ENCODE measurements at regions not wholly inside any gene's neighbourhood (a gene's known extent, or its start where the extent isn't known, plus 50 kb on each side); places are given as distances from the start of the nearest gene placed in this dataset.

DNA sequence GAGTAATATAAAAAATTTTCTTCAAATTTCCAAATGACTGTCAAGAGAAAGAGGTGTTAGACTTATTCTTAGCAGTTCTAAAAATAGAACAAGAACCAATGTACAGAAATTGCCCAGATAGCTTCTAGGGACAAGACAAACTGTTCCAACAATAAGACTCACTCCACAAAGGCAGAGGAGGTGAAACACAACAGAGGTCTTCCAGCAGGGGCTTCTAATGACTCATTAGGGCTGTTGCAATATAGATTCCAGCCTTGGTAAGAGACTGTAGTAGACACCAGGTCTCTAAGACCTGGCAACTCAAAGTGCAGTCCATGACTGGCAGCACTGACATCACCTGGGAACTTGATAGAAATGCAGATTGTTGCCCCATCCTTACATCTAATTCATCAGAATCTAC, 134.6 kb upstream of the VLDLR start (continued):
- TF ChIP-seq, protein P1, sequence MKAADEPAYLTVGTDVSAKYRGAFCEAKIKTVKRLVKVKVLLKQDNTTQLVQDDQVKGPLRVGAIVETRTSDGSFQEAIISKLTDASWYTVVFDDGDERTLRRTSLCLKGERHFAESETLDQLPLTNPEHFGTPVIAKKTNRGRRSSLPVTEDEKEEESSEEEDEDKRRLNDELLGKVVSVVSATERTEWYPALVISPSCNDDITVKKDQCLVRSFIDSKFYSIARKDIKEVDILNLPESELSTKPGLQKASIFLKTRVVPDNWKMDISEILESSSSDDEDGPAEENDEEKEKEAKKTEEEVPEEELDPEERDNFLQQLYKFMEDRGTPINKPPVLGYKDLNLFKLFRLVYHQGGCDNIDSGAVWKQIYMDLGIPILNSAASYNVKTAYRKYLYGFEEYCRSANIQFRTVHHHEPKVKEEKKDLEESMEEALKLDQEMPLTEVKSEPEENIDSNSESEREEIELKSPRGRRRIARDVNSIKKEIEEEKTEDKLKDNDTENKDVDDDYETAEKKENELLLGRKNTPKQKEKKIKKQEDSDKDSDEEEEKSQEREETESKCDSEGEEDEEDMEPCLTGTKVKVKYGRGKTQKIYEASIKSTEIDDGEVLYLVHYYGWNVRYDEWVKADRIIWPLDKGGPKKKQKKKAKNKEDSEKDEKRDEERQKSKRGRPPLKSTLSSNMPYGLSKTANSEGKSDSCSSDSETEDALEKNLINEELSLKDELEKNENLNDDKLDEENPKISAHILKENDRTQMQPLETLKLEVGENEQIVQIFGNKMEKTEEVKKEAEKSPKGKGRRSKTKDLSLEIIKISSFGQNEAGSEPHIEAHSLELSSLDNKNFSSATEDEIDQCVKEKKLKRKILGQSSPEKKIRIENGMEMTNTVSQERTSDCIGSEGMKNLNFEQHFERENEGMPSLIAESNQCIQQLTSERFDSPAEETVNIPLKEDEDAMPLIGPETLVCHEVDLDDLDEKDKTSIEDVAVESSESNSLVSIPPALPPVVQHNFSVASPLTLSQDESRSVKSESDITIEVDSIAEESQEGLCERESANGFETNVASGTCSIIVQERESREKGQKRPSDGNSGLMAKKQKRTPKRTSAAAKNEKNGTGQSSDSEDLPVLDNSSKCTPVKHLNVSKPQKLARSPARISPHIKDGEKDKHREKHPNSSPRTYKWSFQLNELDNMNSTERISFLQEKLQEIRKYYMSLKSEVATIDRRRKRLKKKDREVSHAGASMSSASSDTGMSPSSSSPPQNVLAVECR (CRISPR knock-in tag; IDR thresholded peaks at IDR 0.05; ENCODE audit: borderline replicate concordance) = no peak
- TF ChIP-seq FOXJ3 (CRISPR knock-in tag; IDR thresholded peaks at IDR 0.05; ENCODE audit: borderline replicate concordance) (no peak), ZNF773 (CRISPR knock-in tag; IDR thresholded peaks at IDR 0.05; ENCODE audit: borderline replicate concordance) (no peak), CREB1 (IDR thresholded peaks at IDR 0.05) (no peak), CREB1 (CRISPR knock-in tag; IDR thresholded peaks at IDR 0.05) (no peak), CBX1 (IDR thresholded peaks at IDR 0.05; ENCODE audit: low read depth) (no peak)
- TF ChIP-seq, protein P2, sequence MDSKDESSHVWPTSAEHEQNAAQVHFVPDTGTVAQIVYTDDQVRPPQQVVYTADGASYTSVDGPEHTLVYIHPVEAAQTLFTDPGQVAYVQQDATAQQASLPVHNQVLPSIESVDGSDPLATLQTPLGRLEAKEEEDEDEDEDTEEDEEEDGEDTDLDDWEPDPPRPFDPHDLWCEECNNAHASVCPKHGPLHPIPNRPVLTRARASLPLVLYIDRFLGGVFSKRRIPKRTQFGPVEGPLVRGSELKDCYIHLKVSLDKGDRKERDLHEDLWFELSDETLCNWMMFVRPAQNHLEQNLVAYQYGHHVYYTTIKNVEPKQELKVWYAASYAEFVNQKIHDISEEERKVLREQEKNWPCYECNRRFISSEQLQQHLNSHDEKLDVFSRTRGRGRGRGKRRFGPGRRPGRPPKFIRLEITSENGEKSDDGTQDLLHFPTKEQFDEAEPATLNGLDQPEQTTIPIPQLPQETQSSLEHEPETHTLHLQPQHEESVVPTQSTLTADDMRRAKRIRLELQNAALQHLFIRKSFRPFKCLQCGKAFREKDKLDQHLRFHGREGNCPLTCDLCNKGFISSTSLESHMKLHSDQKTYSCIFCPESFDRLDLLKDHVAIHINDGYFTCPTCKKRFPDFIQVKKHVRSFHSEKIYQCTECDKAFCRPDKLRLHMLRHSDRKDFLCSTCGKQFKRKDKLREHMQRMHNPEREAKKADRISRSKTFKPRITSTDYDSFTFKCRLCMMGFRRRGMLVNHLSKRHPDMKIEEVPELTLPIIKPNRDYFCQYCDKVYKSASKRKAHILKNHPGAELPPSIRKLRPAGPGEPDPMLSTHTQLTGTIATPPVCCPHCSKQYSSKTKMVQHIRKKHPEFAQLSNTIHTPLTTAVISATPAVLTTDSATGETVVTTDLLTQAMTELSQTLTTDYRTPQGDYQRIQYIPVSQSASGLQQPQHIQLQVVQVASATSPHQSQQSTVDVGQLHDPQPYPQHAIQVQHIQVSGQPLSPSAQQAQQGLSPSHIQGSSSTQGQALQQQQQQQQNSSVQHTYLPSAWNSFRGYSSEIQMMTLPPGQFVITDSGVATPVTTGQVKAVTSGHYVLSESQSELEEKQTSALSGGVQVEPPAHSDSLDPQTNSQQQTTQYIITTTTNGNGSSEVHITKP (CRISPR knock-in tag; IDR thresholded peaks at IDR 0.05; ENCODE audit: low read depth) = no peak
- TF ChIP-seq, protein P3, sequence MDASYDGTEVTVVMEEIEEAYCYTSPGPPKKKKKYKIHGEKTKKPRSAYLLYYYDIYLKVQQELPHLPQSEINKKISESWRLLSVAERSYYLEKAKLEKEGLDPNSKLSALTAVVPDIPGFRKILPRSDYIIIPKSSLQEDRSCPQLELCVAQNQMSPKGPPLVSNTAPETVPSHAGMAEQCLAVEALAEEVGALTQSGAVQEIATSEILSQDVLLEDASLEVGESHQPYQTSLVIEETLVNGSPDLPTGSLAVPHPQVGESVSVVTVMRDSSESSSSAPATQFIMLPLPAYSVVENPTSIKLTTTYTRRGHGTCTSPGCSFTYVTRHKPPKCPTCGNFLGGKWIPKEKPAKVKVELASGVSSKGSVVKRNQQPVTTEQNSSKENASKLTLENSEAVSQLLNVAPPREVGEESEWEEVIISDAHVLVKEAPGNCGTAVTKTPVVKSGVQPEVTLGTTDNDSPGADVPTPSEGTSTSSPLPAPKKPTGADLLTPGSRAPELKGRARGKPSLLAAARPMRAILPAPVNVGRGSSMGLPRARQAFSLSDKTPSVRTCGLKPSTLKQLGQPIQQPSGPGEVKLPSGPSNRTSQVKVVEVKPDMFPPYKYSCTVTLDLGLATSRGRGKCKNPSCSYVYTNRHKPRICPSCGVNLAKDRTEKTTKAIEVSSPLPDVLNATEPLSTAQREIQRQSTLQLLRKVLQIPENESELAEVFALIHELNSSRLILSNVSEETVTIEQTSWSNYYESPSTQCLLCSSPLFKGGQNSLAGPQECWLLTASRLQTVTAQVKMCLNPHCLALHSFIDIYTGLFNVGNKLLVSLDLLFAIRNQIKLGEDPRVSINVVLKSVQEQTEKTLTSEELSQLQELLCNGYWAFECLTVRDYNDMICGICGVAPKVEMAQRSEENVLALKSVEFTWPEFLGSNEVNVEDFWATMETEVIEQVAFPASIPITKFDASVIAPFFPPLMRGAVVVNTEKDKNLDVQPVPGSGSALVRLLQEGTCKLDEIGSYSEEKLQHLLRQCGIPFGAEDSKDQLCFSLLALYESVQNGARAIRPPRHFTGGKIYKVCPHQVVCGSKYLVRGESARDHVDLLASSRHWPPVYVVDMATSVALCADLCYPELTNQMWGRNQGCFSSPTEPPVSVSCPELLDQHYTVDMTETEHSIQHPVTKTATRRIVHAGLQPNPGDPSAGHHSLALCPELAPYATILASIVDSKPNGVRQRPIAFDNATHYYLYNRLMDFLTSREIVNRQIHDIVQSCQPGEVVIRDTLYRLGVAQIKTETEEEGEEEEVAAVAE (CRISPR knock-in tag; IDR thresholded peaks at IDR 0.05; ENCODE audit: borderline replicate concordance) = no peak

All from HepG2 (cell line).